ES-I3 (cell line): ENCODE measurements at regions not wholly inside any gene's neighbourhood (a gene's known extent, or its start where the extent isn't known, plus 50 kb on each side); places are given as distances from the start of the nearest gene placed in this dataset.
"Not testable (repeated sequence)": the region's sequence is repeated elsewhere in the genome, so short reads cannot be mapped to it uniquely, and the experiment has no call there.

ENCODE experiments used
- H3K36me3 ChIP-seq: 2 replicates; pipeline ENCODE4 v1.6.1; 2013; ENCODE audit warnings: mild to moderate bottlenecking, low read length, control low read depth, moderate library complexity; ENCODE audit not compliant: insufficient read depth
- H3K4me1 ChIP-seq: 2 replicates; pipeline ENCODE4 v1.6.1; 2013; ENCODE audit warnings: mild to moderate bottlenecking, control low read depth, low read length; ENCODE audit not compliant: insufficient read depth
- H3K9ac ChIP-seq: 2 replicates; pipeline ENCODE4 v1.6.1; 2013; ENCODE audit warnings: low read depth, mild to moderate bottlenecking, low read length, moderate library complexity
- H3K9me3 ChIP-seq: 2 replicates; pipeline ENCODE4 v1.6.1; 2013; ENCODE audit warnings: mild to moderate bottlenecking, low read length, moderate library complexity; ENCODE audit not compliant: control insufficient read depth, insufficient read depth

- Histone ChIP-seq H3K9me3 (peaks cover 2% of the 10 kb centered on the region; the same call in 1 of the 2 replicates), H3K9ac (no peak overlapping the region)
Measured at GRCh38 chr17:33868899-33869298, 386.2 kb upstream of the CCL2 start.

GRCh38 chr17:33870936-33871335 lies 384.1 kb upstream of the CCL2 start:
- no peak overlapping the region for H3K9ac ChIP-seq
- H3K4me1 ChIP-seq = no peaks in the 10 kb centered on the region
- peaks cover 2% of the 10 kb centered on the region; the same call in 1 of the 2 replicates for H3K9me3 ChIP-seq
- no peaks in the 10 kb centered on the region for H3K36me3 ChIP-seq

More at GRCh38 chr17:33868899-33869298, 386.2 kb upstream of the CCL2 start:
- Histone ChIP-seq H3K36me3 (no peaks in the 10 kb centered on the region), H3K4me1 (no peaks in the 10 kb centered on the region)

GRCh38 chr17:33871720-33872540 lies 383.2 kb upstream of the CCL2 start:
- Histone ChIP-seq H3K4me1 (no peaks in the 10 kb centered on the region), H3K36me3 (no peaks in the 10 kb centered on the region), H3K9me3 (peaks cover 2% of the 10 kb centered on the region; the same call in 1 of the 2 replicates)

GRCh38 chr17:33873201-33873617 lies 381.9 kb upstream of the CCL2 start:
- no peak overlapping the region for H3K9ac ChIP-seq
- H3K9me3 ChIP-seq = peaks cover under 1% of the 10 kb centered on the region; the same call in 1 of the 2 replicates
- no peaks in the 10 kb centered on the region for H3K4me1 ChIP-seq
- H3K36me3 ChIP-seq = no peaks in the 10 kb centered on the region

More at GRCh38 chr17:33871720-33872540, 383.2 kb upstream of the CCL2 start:
- H3K9ac ChIP-seq = no peak overlapping the region

- H3K4me1 ChIP-seq = no peaks in the 10 kb centered on the region
- no peaks in the 10 kb centered on the region for H3K36me3 ChIP-seq
- no peaks in the 10 kb centered on the region for H3K9me3 ChIP-seq
- H3K9ac ChIP-seq = no peak overlapping the region
Measured at GRCh38 chr17:33874617-33875060, 380.4 kb upstream of the CCL2 start.

GRCh38 chr17:33875973-33876372 lies 379.1 kb upstream of the CCL2 start:
- no peak overlapping the region for H3K9ac ChIP-seq
- H3K4me1 ChIP-seq = no peaks in the 10 kb centered on the region
- H3K36me3 ChIP-seq = no peaks in the 10 kb centered on the region

GRCh38 chr17:33882273-33882672 lies 372.8 kb upstream of the CCL2 start:
- H3K9ac ChIP-seq, H3K36me3 ChIP-seq, H3K4me1 ChIP-seq, H3K9me3 ChIP-seq: not testable (repeated sequence)

More at GRCh38 chr17:33875973-33876372, 379.1 kb upstream of the CCL2 start:
- no peaks in the 10 kb centered on the region for H3K9me3 ChIP-seq

- not testable (repeated sequence) for H3K9ac ChIP-seq, H3K4me1 ChIP-seq, H3K36me3 ChIP-seq, H3K9me3 ChIP-seq
Measured at GRCh38 chr17:33882677-33883076, 372.4 kb upstream of the CCL2 start.

- Histone ChIP-seq H3K4me1 (no peaks in the 10 kb centered on the region), H3K9ac (no peak overlapping the region), H3K36me3 (no peaks in the 10 kb centered on the region), H3K9me3 (no peaks in the 10 kb centered on the region)
Measured at GRCh38 chr17:33888455-33888854, 366.6 kb upstream of the CCL2 start.

- Histone ChIP-seq H3K9me3 (no peaks in the 10 kb centered on the region), H3K9ac (no peak overlapping the region), H3K4me1 (no peaks in the 10 kb centered on the region), H3K36me3 (no peaks in the 10 kb centered on the region)
Measured at GRCh38 chr17:33889040-33889439, 366.0 kb upstream of the CCL2 start.

GRCh38 chr17:33889766-33890165 lies 365.3 kb upstream of the CCL2 start:
- H3K4me1 ChIP-seq = no peaks in the 10 kb centered on the region
- H3K9ac ChIP-seq = no peak overlapping the region

GRCh38 chr17:33892717-33893591 lies 362.1 kb upstream of the CCL2 start:
- H3K9ac ChIP-seq = no peak overlapping the region
- no peaks in the 10 kb centered on the region for H3K9me3 ChIP-seq
- H3K4me1 ChIP-seq = no peaks in the 10 kb centered on the region
- no peaks in the 10 kb centered on the region for H3K36me3 ChIP-seq

More at GRCh38 chr17:33889766-33890165, 365.3 kb upstream of the CCL2 start:
- Histone ChIP-seq H3K36me3 (no peaks in the 10 kb centered on the region), H3K9me3 (no peaks in the 10 kb centered on the region)

- H3K36me3 ChIP-seq = no peaks in the 10 kb centered on the region
- no peaks in the 10 kb centered on the region for H3K4me1 ChIP-seq
- no peak overlapping the region for H3K9ac ChIP-seq
- H3K9me3 ChIP-seq = no peaks in the 10 kb centered on the region
Measured at GRCh38 chr17:33895491-33895890, 359.6 kb upstream of the CCL2 start.

GRCh38 chr17:33896263-33896662 lies 358.8 kb upstream of the CCL2 start:
- H3K9ac ChIP-seq = no peak overlapping the region
- H3K9me3 ChIP-seq = no peaks in the 10 kb centered on the region
- no peaks in the 10 kb centered on the region for H3K36me3 ChIP-seq
- no peaks in the 10 kb centered on the region; the same call in 1 of the 2 replicates for H3K4me1 ChIP-seq
